ENCODE measurements at regions not wholly inside any gene's neighbourhood (a gene's known extent, or its start where the extent isn't known, plus 50 kb on each side); places are given as distances from the start of the nearest gene placed in this dataset.

- H3K27ac Mint-ChIP-seq = no peak overlapping the region
- DNase-seq (ENCODE audit: low spot score) (no peak), ATAC-seq (no peak; the same call in 1 of the 2 replicates)
- H3K9me3 Mint-ChIP-seq = peaks cover 4% of the 10 kb centered on the region
- peaks cover 22% of the 10 kb centered on the region for H3K4me1 Mint-ChIP-seq
- ChIA-PET POLR2A (no interaction called here), CTCF (no interaction called here)
- TF ChIP-seq PREB (CRISPR knock-in tag; IDR thresholded peaks at IDR 0.05; ENCODE audit: borderline replicate concordance) (no peak), E2F4 (CRISPR knock-in tag; IDR thresholded peaks at IDR 0.05; ENCODE audit: borderline replicate concordance, low read depth) (no peak), AR (CRISPR knock-in tag; IDR thresholded peaks at IDR 0.05) (no peak), ZNF232 (CRISPR knock-in tag; IDR thresholded peaks at IDR 0.05) (no peak), MAX (CRISPR knock-in tag; IDR thresholded peaks at IDR 0.05) (no peak), RORB (CRISPR knock-in tag; IDR thresholded peaks at IDR 0.05) (no peak), ETV6 (CRISPR knock-in tag; IDR thresholded peaks at IDR 0.05) (no peak), GTF2I (CRISPR knock-in tag; conservative IDR thresholded peaks at IDR 0.05) (no peak), GRHL2 (CRISPR knock-in tag; IDR thresholded peaks at IDR 0.05; ENCODE audit: insufficient replicate concordance, severe bottlenecking) (no peak)
- H3K4me3 Mint-ChIP-seq = no peak overlapping the region
- H3K27me3 Mint-ChIP-seq (ENCODE audit: low read depth) = no peaks in the 10 kb centered on the region
- H3K36me3 Mint-ChIP-seq = no peaks in the 10 kb centered on the region
Observed at GRCh38 chr2:175576875-175577274, 395.4 kb upstream of the ATP5MC3 start.

GRCh38 chr2:175576270-175576669 lies 394.8 kb upstream of the ATP5MC3 start:
- Mint-ChIP-seq H3K4me3 (no peak overlapping the region), H3K4me1 (peaks cover 22% of the 10 kb centered on the region), H3K9me3 (peaks cover 4% of the 10 kb centered on the region), H3K27ac (no peak overlapping the region), H3K27me3 (ENCODE audit: low read depth) (no peaks in the 10 kb centered on the region), H3K36me3 (no peaks in the 10 kb centered on the region)
- DNase-seq (ENCODE audit: low spot score) = no peak
- POLR2A ChIA-PET = no interaction called here
- TF ChIP-seq NR3C1 (CRISPR knock-in tag; conservative IDR thresholded peaks at IDR 0.05; ENCODE audit: low read depth) = no peak
- no peak for TF ChIP-seq ZNF425 (CRISPR knock-in tag; conservative IDR thresholded peaks at IDR 0.05)
- TF ChIP-seq NFE2L1 (CRISPR knock-in tag; IDR thresholded peaks at IDR 0.05) = no peak
- no peak for TF ChIP-seq ZSCAN18 (CRISPR knock-in tag; IDR thresholded peaks at IDR 0.05)
- TF ChIP-seq TCF7 (CRISPR knock-in tag; IDR thresholded peaks at IDR 0.05; ENCODE audit: low read depth) = no peak
- no peak for TF ChIP-seq ZNF532 (CRISPR knock-in tag; IDR thresholded peaks at IDR 0.05; ENCODE audit: borderline replicate concordance)
- TF ChIP-seq GTF2I (CRISPR knock-in tag; conservative IDR thresholded peaks at IDR 0.05) = no peak
- CTCF ChIA-PET = interaction anchor here (0.8 kb wide), 1 partner anchor 978 kb away, joined by 3 read pairs; no protein-coding TSS in a partner anchor
- ATAC-seq = peak; percentile 54; the same call in 1 of the 2 replicates
